ENCODE measurements at regions not wholly inside any gene's neighbourhood (a gene's known extent, or its start where the extent isn't known, plus 50 kb on each side); places are given as distances from the start of the nearest gene placed in this dataset.

DNA sequence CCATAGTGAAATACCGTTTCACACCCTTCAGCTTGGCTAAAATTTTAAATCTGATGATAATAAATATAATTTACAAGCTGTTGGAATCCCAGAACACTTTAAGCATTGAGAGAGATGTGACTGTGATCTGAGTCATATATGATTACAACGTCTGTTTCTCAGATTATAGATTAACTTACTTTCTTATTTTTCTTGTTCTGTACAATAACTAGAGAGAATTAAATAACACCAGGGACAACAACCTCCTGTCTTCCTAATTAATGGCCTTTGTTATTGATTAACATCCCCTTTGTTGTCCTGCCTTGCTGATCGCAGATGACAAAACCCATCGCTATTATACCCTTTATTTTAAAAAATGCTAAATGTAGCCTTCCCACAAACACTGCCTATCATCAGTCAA lies 87.8 kb upstream of the EZR start (continued):
- no peak for TF ChIP-seq NRF1 (IDR thresholded peaks at IDR 0.05; ENCODE audit: low read depth, low read length)

Measured in H1 (cell line).